ENCODE measurements at regions not wholly inside any gene's neighbourhood (a gene's known extent, or its start where the extent isn't known, plus 50 kb on each side); places are given as distances from the start of the nearest gene placed in this dataset.
"Not testable (repeated sequence)": the region's sequence is repeated elsewhere in the genome, so short reads cannot be mapped to it uniquely, and the experiment has no call there.

DNA sequence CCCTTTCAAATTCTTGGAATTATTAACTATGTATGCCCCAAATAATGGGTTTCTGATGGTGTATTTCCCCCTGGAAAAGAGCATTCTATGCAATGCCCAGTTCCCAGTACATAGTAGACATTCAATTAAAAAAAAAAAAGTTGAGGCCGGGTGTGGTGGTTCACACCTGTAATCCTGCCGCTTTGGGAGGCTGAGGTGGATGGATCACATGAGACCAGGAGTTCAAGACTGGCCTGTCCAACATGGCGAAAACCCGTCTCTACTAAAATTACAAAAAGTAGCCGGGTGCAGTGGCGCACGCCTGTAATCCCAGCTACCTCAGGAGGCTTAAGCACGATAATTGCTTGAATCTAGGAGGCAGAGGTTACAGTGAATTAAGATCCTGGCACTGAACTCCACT, 83.3 kb upstream of the ZNF217 start:
- no peak for FAIRE-seq
- no peak for DNase-seq (ENCODE audit: low spot score)

GRCh38 chr20:53676519-53676822, 82.8 kb upstream of the ZNF217 start:
- DNase-seq (ENCODE audit: low spot score) = no peak
- no peak for FAIRE-seq

GRCh38 chr20:53672484-53673129, 79.0 kb upstream of the ZNF217 start:
- DNase-seq (ENCODE audit: low spot score) (no peak), FAIRE-seq (no peak)

DNA sequence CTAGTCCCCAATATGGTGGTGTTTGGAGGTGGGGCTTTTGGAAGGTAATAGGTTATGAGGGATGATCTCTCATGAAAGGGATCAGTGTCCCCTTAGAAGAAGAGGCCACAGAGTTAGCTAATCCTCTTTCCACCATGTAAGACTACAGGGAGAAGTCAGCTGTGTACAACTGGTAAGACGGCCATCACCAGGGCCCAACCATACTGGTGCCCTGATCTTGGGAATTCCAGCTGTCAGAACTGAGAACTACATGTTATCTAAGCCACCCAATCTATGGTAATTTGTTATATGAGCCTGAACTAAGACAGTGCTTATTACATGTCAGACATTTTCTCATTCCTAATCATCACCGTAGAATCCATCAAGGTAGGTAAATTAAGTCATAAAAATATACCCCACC, 77.7 kb upstream of the ZNF217 start:
- DNase-seq (ENCODE audit: low spot score) = no peak
- no peak for FAIRE-seq

DNA sequence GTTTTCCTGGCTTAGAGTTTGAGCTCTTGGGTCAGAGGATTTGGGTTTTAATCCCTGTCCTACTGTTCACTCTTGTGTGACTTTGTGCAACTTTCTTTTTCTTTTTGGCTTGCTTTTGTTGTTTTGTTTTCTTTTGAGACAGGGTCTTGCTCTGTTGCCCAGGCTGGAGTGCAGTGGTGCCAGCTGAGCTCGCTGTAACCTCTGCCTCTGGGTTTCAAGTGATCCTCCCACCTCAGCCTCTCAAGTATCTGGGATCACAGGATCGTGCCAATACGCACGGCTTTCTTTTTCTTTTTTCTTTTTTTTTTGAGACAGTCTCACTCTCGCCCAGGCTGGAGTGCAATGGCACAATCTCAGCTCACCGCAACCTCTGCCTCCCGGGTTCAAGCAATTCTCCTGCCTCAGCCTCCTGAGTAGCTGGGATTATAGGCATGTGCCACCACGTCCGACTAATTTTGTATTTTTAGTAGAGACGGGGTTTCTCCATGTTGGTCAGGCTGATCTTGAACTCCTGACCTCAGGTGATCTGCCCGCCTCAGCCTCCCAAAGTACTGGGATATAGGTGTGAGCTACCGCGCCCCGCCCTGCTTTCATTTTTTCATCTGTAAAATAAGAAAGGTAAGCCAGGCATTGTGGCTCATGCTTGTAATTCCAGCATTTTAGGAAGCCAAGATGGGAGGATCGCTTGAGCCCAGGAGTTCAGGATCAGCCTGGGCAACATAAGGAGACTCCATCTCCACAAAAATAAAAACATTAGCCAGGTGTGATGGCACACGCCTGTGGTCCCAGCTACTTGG, 76.1 kb upstream of the ZNF217 start:
- DNase-seq (ENCODE audit: low spot score); FAIRE-seq: not testable (repeated sequence)

DNA sequence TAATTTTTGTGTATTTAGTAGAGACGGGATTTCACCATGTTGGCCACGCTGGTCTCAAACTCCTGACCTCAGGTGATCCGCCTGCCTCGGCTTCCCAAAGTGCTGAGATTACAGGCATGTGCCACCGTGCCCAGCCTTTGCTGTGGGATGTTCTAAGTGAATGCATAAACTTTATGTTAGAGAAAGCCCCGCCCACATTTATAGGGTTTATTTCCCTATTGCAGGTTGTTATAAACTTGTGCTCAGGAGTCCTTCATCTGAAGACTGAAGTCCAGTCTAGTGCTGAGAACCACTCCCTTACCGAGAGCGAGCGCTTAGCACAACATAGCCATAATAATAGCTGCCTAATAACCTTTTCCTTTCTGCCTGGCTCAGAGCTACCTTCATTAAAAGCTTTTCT, 75.4 kb upstream of the ZNF217 start:
- DNase-seq (ENCODE audit: low spot score) (no peak), FAIRE-seq (no peak)

DNA sequence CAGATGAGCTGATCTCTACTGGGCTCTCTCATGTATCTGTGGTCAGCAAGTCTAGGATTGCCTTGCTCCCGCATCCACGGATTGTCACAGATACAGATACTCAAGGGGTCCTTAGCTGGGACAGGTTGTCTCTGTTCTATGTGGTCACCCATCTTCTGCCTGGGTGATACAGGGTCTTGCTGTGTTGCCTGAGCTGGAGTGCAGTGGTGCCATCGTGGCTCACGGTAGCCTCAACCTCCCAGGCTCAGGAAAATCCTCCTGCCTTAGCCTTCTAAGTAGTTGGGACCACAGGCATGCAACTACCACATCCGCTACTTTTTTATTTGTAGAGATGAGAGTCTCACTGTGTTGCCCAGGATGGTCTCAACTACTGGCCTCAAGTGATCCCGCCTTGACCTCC, 72.5 kb upstream of the ZNF217 start:
- FAIRE-seq (no peak), DNase-seq (ENCODE audit: low spot score) (no peak)

DNA sequence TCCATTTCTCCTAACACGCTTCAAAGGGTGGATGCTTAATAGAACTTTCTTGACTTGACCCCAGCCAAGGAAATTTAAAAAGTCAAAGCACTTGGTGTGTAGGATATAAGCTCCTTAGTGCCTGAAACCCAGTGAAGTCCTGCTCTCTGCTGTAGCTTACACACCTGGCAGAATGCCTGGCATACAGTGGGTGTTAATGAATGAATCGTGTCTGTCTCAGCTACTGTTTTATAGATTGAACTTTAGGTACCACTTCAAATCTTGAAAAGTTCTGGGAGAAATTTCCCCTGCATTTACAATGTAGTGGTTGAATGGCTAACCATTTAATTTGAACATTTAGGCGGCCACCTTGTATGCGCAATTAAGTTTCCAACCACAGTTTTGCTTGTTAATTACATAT, 70.5 kb upstream of the ZNF217 start:
- FAIRE-seq (no peak), DNase-seq (ENCODE audit: low spot score) (no peak)

DNA sequence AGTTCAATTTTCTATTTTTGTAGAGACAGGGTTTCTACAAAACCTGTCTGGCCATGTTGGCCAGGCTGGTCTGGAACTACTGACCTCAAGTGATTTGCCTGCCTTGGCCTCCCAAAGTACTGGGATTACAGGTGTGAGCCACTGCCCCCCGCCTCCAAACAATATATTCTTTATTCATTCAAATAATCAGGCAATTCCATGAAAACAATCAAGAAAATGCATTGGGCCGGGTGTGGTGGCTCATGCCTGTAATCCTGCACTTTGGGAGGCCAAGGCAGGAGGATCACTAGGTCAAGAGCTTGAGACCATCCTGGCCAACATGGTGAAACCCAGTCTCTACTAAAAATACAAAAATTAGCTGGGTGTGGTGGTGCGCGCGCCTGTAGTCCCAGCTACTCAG, 69.9 kb upstream of the ZNF217 start:
- FAIRE-seq; DNase-seq (ENCODE audit: low spot score): not testable (repeated sequence)

DNA sequence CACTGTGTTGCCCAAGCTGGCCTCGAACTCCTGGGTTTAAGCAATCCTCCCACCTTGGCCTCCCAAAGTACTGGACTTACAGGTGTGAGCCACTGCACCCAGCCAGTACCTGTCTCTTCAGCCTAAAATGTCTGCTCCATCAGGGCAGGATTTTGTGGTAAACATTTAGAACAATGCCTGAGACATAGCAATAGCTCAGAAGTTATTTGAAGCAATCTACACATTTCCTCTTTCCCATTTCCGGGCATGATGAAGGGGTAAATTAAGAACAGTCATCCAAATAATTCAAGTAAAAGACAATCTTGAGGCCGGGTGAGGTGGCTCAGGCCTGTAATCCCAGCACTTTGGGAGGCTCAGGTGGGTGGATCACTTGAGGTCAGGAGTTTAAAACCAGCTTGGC, 69.0 kb upstream of the ZNF217 start:
- no peak for DNase-seq (ENCODE audit: low spot score)
- FAIRE-seq = no peak

GRCh38 chr20:53660947-53661381, 67.3 kb upstream of the ZNF217 start:
- no peak for FAIRE-seq
- no peak for DNase-seq (ENCODE audit: low spot score)

GRCh38 chr20:53660078-53660909, 66.7 kb upstream of the ZNF217 start:
- FAIRE-seq = no peak
- DNase-seq (ENCODE audit: low spot score) = no peak

GRCh38 chr20:53658973-53659372, 65.3 kb upstream of the ZNF217 start:
- FAIRE-seq (no peak), DNase-seq (ENCODE audit: low spot score) (no peak)

- no peak for DNase-seq (ENCODE audit: low spot score)
- no peak for FAIRE-seq
These were observed 64.7 kb upstream of the ZNF217 start for GRCh38 chr20:53658322-53658721.

DNA sequence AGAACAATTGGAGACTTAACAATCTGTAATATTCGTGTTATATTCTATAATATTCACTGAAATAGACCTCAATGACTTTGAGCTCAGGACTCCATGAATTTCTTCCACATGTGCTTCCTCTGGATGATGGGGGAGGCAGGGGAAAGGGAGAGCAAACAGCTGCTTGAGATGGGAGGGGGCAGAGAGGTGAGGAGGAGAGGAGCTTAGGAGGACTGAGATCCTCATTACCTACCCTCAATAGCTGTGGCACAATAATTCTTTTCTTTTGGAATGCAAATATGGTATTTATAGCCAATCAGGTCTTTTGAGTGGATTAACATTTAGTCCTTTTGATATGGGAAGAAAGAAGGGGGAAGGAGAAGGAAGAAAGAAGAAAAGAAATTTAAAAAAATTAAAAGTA, 64.1 kb upstream of the ZNF217 start:
- no peak for FAIRE-seq
- no peak for DNase-seq (ENCODE audit: low spot score)

DNA sequence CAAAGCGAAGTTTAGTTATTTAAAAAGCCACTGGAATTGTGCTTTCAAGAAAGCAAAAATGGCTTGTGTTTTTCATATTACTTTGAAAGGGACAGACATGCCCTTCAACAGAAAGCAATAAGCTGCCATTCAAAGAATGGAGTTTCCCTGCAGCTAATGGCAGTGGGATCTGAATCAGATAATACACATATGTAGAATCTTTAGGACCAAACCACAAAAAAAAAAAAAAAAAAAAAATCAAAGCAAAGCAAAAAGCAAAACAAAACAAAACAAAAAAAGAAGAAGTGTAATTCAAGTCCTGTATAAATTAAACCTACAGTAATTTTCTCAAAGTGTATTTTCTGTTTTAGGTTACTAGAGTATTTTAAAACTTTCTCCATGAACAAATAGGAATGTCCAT, 63.6 kb upstream of the ZNF217 start:
- FAIRE-seq (no peak), DNase-seq (ENCODE audit: low spot score) (no peak)

GRCh38 chr20:53656293-53657202, 62.9 kb upstream of the ZNF217 start:
- peak; percentile 20 for FAIRE-seq
- no peak for DNase-seq (ENCODE audit: low spot score)

- DNase-seq (ENCODE audit: low spot score) = no peak
- FAIRE-seq = no peak
These were observed 62.1 kb upstream of the ZNF217 start for GRCh38 chr20:53655625-53656292.

- no peak for DNase-seq (ENCODE audit: low spot score)
- FAIRE-seq = no peak
These were observed 61.4 kb upstream of the ZNF217 start for GRCh38 chr20:53654932-53655624.

GRCh38 chr20:53654521-53654920, 60.9 kb upstream of the ZNF217 start:
- DNase-seq (ENCODE audit: low spot score); FAIRE-seq: not testable (repeated sequence)
